ENCODE measurements at regions not wholly inside any gene's neighbourhood (a gene's known extent, or its start where the extent isn't known, plus 50 kb on each side); places are given as distances from the start of the nearest gene placed in this dataset.

GRCh38 chr6:23842760-23843159 is 283.3 kb upstream of the NRSN1 start:
- Histone ChIP-seq H2BK120ac (ENCODE audit: low read depth, low read length, poor library complexity, severe bottlenecking) (no peak overlapping the region), H3K27ac (ENCODE audit: insufficient read length, low read depth, low read length) (no peak overlapping the region), H3K27me3 (ENCODE audit: insufficient read depth, low read length) (no peaks in the 10 kb centered on the region), H2BK15ac (ENCODE audit: low read depth, low read length) (no peak overlapping the region), H3K4me2 (ENCODE audit: insufficient read depth, insufficient read length, low read length) (no peak overlapping the region), H2BK5ac (ENCODE audit: insufficient read length, low read length) (no peak overlapping the region), H3K4ac (ENCODE audit: low read depth, low read length) (no peak overlapping the region), H3K4me1 (ENCODE audit: insufficient read depth, low read length) (no peaks in the 10 kb centered on the region), H2AK5ac (ENCODE audit: insufficient read length, low read length) (no peak overlapping the region), H3T11ph (ENCODE audit: low read length) (no peak overlapping the region), H3K23ac (ENCODE audit: insufficient read length, low read depth, low read length) (no peak overlapping the region), H2BK20ac (ENCODE audit: low read depth, low read length, poor library complexity, severe bottlenecking) (no peak overlapping the region), H3K56ac (ENCODE audit: insufficient read length, low read depth, low read length) (no peak overlapping the region), H3K79me1 (ENCODE audit: insufficient read depth, low read depth, low read length, poor library complexity, severe bottlenecking) (no peaks in the 10 kb centered on the region), H3K9me3 (ENCODE audit: control insufficient read depth, low read depth, low read length) (no peaks in the 10 kb centered on the region), H3K9ac (ENCODE audit: extremely low read depth, insufficient read length, low read length) (no peak overlapping the region), H3K23me2 (ENCODE audit: insufficient read length, low read depth, low read length, poor library complexity, severe bottlenecking) (no peaks in the 10 kb centered on the region), H3K14ac (ENCODE audit: insufficient read depth, low read length) (no peak overlapping the region), H3K18ac (ENCODE audit: insufficient read length, low read depth, low read length) (no peak overlapping the region), H2BK12ac (ENCODE audit: insufficient read length, low read depth, low read length) (no peak overlapping the region), H4K5ac (ENCODE audit: insufficient read length, low read depth, low read length) (no peak overlapping the region), H4K20me1 (ENCODE audit: control insufficient read depth, insufficient read depth, insufficient read length) (no peaks in the 10 kb centered on the region), H4K8ac (replicated peaks; ENCODE audit: insufficient read length, low read depth, low read length) (no peak overlapping the region), H2AFZ (ENCODE audit: low read length) (no peak overlapping the region), H4K91ac (ENCODE audit: insufficient read length, low read depth, low read length) (no peak overlapping the region), H3K79me2 (ENCODE audit: insufficient read depth, low read length) (no peaks in the 10 kb centered on the region)
- H3K27me3 Mint-ChIP-seq (ENCODE audit: low read depth): no peaks in the 10 kb centered on the region
- no peak overlapping the region for H3K4me3 Mint-ChIP-seq
- no peak for DNase-seq
- WGBS (ENCODE audit: extremely low coverage, insufficient read length, low lambda C conversion rate): no CpG with 5 or more reads among the region's 3 CpGs
- H3K27ac Mint-ChIP-seq: no peak overlapping the region
- TF ChIP-seq CTCF (conservative IDR thresholded peaks at IDR 0.05): no peak
- H3K4me1 Mint-ChIP-seq: no peaks in the 10 kb centered on the region
- no peaks in the 10 kb centered on the region for H3K36me3 Mint-ChIP-seq (ENCODE audit: insufficient read depth in 1 of 3, low read depth in 3 of 3)
- no peaks in the 10 kb centered on the region for H3K9me3 Mint-ChIP-seq
